ENCODE measurements at regions not wholly inside any gene's neighbourhood (a gene's known extent, or its start where the extent isn't known, plus 50 kb on each side); places are given as distances from the start of the nearest gene placed in this dataset.

- H3K27ac Mint-ChIP-seq (ENCODE audit: unreplicated experiment): no peak overlapping the region
- no peaks in the 10 kb centered on the region for H3K9me3 Mint-ChIP-seq (ENCODE audit: low read depth, unreplicated experiment)
- no peaks in the 10 kb centered on the region for H3K27me3 Mint-ChIP-seq (ENCODE audit: unreplicated experiment)
- no peaks in the 10 kb centered on the region for H3K4me1 Mint-ChIP-seq (ENCODE audit: low read depth, unreplicated experiment)
- no peak for DNase-seq
- no TSS peak for BruUV-seq (replicated peaks)
- CTCF ChIA-PET: interaction anchor here (0.6 kb wide), 1 partner anchor 409 kb away, joined by 3 read pairs; no protein-coding TSS in a partner anchor
- H3K36me3 Mint-ChIP-seq (ENCODE audit: insufficient read depth, unreplicated experiment): no peaks in the 10 kb centered on the region
- intact Hi-C loops (cut with micrococcal nuclease; ENCODE audit: unreplicated experiment): no loop called here
- H3K4me3 Mint-ChIP-seq (ENCODE audit: low read depth, unreplicated experiment): no peak overlapping the region
- no peak for TF ChIP-seq CTCF (IDR thresholded peaks at IDR 0.05; ENCODE audit: unreplicated experiment)
Observed at GRCh38 chr5:107253246-107253645, 417.5 kb downstream of the EFNA5 start.

GRCh38 chr5:107251151-107251550, 419.6 kb downstream of the EFNA5 start:
- intact Hi-C loops (cut with micrococcal nuclease; ENCODE audit: unreplicated experiment): no loop called here
- Mint-ChIP-seq H3K27ac (ENCODE audit: unreplicated experiment) (no peak overlapping the region), H3K4me3 (ENCODE audit: low read depth, unreplicated experiment) (no peak overlapping the region), H3K4me1 (ENCODE audit: low read depth, unreplicated experiment) (no peaks in the 10 kb centered on the region), H3K9me3 (ENCODE audit: low read depth, unreplicated experiment) (no peaks in the 10 kb centered on the region), H3K36me3 (ENCODE audit: insufficient read depth, unreplicated experiment) (no peaks in the 10 kb centered on the region), H3K27me3 (ENCODE audit: unreplicated experiment) (no peaks in the 10 kb centered on the region)
- CTCF ChIA-PET: no interaction called here
- no peak for TF ChIP-seq CTCF (IDR thresholded peaks at IDR 0.05; ENCODE audit: unreplicated experiment)
- DNase-seq: no peak
- no TSS peak for BruUV-seq (replicated peaks)

GRCh38 chr5:107248066-107248695, 422.6 kb downstream of the EFNA5 start:
- peak; percentile 87 for DNase-seq
- H3K4me1 Mint-ChIP-seq (ENCODE audit: low read depth, unreplicated experiment): no peaks in the 10 kb centered on the region
- H3K9me3 Mint-ChIP-seq (ENCODE audit: low read depth, unreplicated experiment): no peaks in the 10 kb centered on the region
- no peaks in the 10 kb centered on the region for H3K36me3 Mint-ChIP-seq (ENCODE audit: insufficient read depth, unreplicated experiment)
- H3K27me3 Mint-ChIP-seq (ENCODE audit: unreplicated experiment): no peaks in the 10 kb centered on the region
- no TSS peak for BruUV-seq (replicated peaks)
- peak; percentile 90 for TF ChIP-seq CTCF (IDR thresholded peaks at IDR 0.05; ENCODE audit: unreplicated experiment)
- CTCF ChIA-PET: interaction anchor here (0.6 to 2.6 kb wide), 4 partner anchors 20 to 234 kb away, joined by 3 to 14 read pairs (median 4); no protein-coding TSS in a partner anchor
- H3K27ac Mint-ChIP-seq (ENCODE audit: unreplicated experiment): no peak overlapping the region
- H3K4me3 Mint-ChIP-seq (ENCODE audit: low read depth, unreplicated experiment): no peak overlapping the region
- intact Hi-C loops (cut with micrococcal nuclease; ENCODE audit: unreplicated experiment): loop anchor here (1.0 kb wide), 1 partner anchor 144 kb away; no protein-coding TSS in a partner anchor

GRCh38 chr5:107247427-107247826, 423.3 kb downstream of the EFNA5 start:
- H3K4me3 Mint-ChIP-seq (ENCODE audit: low read depth, unreplicated experiment): no peak overlapping the region
- TF ChIP-seq CTCF (IDR thresholded peaks at IDR 0.05; ENCODE audit: unreplicated experiment): no peak
- no peak for DNase-seq
- H3K9me3 Mint-ChIP-seq (ENCODE audit: low read depth, unreplicated experiment): no peaks in the 10 kb centered on the region
- intact Hi-C loops (cut with micrococcal nuclease; ENCODE audit: unreplicated experiment): no loop called here
- H3K4me1 Mint-ChIP-seq (ENCODE audit: low read depth, unreplicated experiment): peaks cover 4% of the 10 kb centered on the region
- no peak overlapping the region for H3K27ac Mint-ChIP-seq (ENCODE audit: unreplicated experiment)
- H3K27me3 Mint-ChIP-seq (ENCODE audit: unreplicated experiment): no peaks in the 10 kb centered on the region
- no TSS peak for BruUV-seq (replicated peaks)
- CTCF ChIA-PET: interaction anchor here (1.3 to 2.6 kb wide), 3 partner anchors 13 to 143 kb away, joined by 3 to 14 read pairs (median 3); no protein-coding TSS in a partner anchor
- no peaks in the 10 kb centered on the region for H3K36me3 Mint-ChIP-seq (ENCODE audit: insufficient read depth, unreplicated experiment)

Data from Calu3 (cell line).